PFSK-1 (cell line): ENCODE measurements at regions not wholly inside any gene's neighbourhood (a gene's known extent, or its start where the extent isn't known, plus 50 kb on each side); places are given as distances from the start of the nearest gene placed in this dataset.

Experiments
- FOXP2 ChIP-seq: optimal IDR thresholded peaks from 2 replicates; pipeline ENCODE3; 2011; ENCODE audit warnings: borderline replicate concordance, control low read depth, inconsistent platforms; ENCODE audit not compliant: insufficient read depth; ENCODE audit errors: extremely low read length, extremely low read depth
- POLR2AphosphoS5 ChIP-seq: IDR thresholded peaks from 2 replicates; pipeline ENCODE4 v1.6.1; 2012; ENCODE audit warnings: low read depth, mild to moderate bottlenecking, control low read depth, low read length, moderate library complexity
- REST ChIP-seq, 2 experiments: IDR thresholded peaks; 2 replicates each; pipeline versions ENCODE4 v1.6.1 to v1.8.0; 2011 to 2012; ENCODE audit warnings: low read depth in 2 of 2, low read length in 2 of 2, control low read depth in 1 of 2, inconsistent platforms in 1 of 2, mild to moderate bottlenecking in 1 of 2, moderate library complexity in 1 of 2; ENCODE audit not compliant: insufficient read depth in 1 of 2
- SIN3A ChIP-seq: IDR thresholded peaks from 2 replicates; pipeline ENCODE4 v1.6.1; 2012; ENCODE audit warnings: mild to moderate bottlenecking, low read length, moderate library complexity, borderline replicate concordance; ENCODE audit not compliant: insufficient read depth
- TAF1 ChIP-seq: IDR thresholded peaks from 2 replicates; pipeline ENCODE4 v1.6.1; 2012; ENCODE audit warnings: low read length, control low read depth, borderline replicate concordance; ENCODE audit not compliant: insufficient read depth

GRCh38 chr3:147943265-147943945 lies 534.2 kb downstream of the ZIC1 start:
- TF ChIP-seq SIN3A (no peak), POLR2AphosphoS5 (no peak), FOXP2 (no peak), REST (IDR thresholded peaks at IDR 0.05; ENCODE audit: insufficient read depth in 1 of 2, low read depth in 2 of 2, low read length in 2 of 2) (no peak), TAF1 (no peak)

- no peak for TF ChIP-seq FOXP2
- no peak for TF ChIP-seq TAF1
- TF ChIP-seq REST (IDR thresholded peaks at IDR 0.05; ENCODE audit: insufficient read depth in 1 of 2, low read depth in 2 of 2, low read length in 2 of 2) = no peak
- no peak for TF ChIP-seq SIN3A
- no peak for TF ChIP-seq POLR2AphosphoS5
Observed at GRCh38 chr3:147945968-147946519, 536.9 kb downstream of the ZIC1 start.

- TF ChIP-seq POLR2AphosphoS5 (no peak), REST (IDR thresholded peaks at IDR 0.05; ENCODE audit: insufficient read depth in 1 of 2, low read depth in 2 of 2, low read length in 2 of 2) (no peak), FOXP2 (no peak), TAF1 (no peak), SIN3A (no peak)
Observed at GRCh38 chr3:147956615-147957014, 547.5 kb downstream of the ZIC1 start.

- no peak for TF ChIP-seq REST (IDR thresholded peaks at IDR 0.05; ENCODE audit: insufficient read depth in 1 of 2, low read depth in 2 of 2, low read length in 2 of 2)
- TF ChIP-seq POLR2AphosphoS5 = no peak
- no peak for TF ChIP-seq TAF1
- TF ChIP-seq SIN3A = no peak
- TF ChIP-seq FOXP2 = no peak
Observed at GRCh38 chr3:147958754-147959153, 549.6 kb downstream of the ZIC1 start.

- no peak for TF ChIP-seq FOXP2
Observed at GRCh38 chr3:147960786-147961185, 551.6 kb downstream of the ZIC1 start.
